DOHH2 (cell line): ENCODE measurements at regions not wholly inside any gene's neighbourhood (a gene's known extent, or its start where the extent isn't known, plus 50 kb on each side); places are given as distances from the start of the nearest gene placed in this dataset.
"Not testable (repeated sequence)": the region's sequence is repeated elsewhere in the genome, so short reads cannot be mapped to it uniquely, and the experiment has no call there.

Experiments used
- H3F3A ChIP-seq: fragments of 200-600 bp; sonication (generic), shearing (Covaris generic); 2 replicates; pipeline ENCODE4 v1.6.0; 2016; ENCODE audit warnings: antibody characterized with exemption, mild to moderate bottlenecking; ENCODE audit not compliant: control insufficient read depth, insufficient read depth
- H3K27ac ChIP-seq: fragments of 200-600 bp; sonication (generic); 2 replicates; pipeline ENCODE4 v1.5.1; 2014; ENCODE audit warnings: low read depth, mild to moderate bottlenecking, low read length, moderate library complexity
- H3K27me3 ChIP-seq: fragments of 200-600 bp; sonication (generic); 2 replicates; pipeline ENCODE4 v1.6.1; 2014; ENCODE audit warnings: mild to moderate bottlenecking, low read length, mixed read lengths; ENCODE audit not compliant: control insufficient read depth
- H3K36me3 ChIP-seq: fragments of 200-600 bp; sonication (generic); 2 replicates; pipeline ENCODE4 v1.6.1; 2014; ENCODE audit warnings: mild to moderate bottlenecking, low read length, moderate library complexity, mixed read lengths; ENCODE audit not compliant: control insufficient read depth
- H3K4me1 ChIP-seq: fragments of 200-600 bp; sonication (generic); 2 replicates; pipeline ENCODE4 v1.6.1; 2014; ENCODE audit warnings: mild to moderate bottlenecking, low read length, mixed read lengths; ENCODE audit not compliant: control insufficient read depth
- H3K4me2 ChIP-seq: fragments of 200-600 bp; sonication (generic); 2 replicates; pipeline ENCODE4 v1.6.0; 2014; ENCODE audit warnings: mild to moderate bottlenecking, low read length, moderate library complexity
- H3K4me3 ChIP-seq: fragments of 200-600 bp; sonication (generic); 2 replicates; pipeline ENCODE4 v1.5.1; 2014; ENCODE audit warnings: mild to moderate bottlenecking, low read length, mixed read lengths
- H3K79me2 ChIP-seq: fragments of 200-600 bp; sonication (generic); 2 replicates; pipeline ENCODE4 v1.6.1; 2014; ENCODE audit warnings: mild to moderate bottlenecking, low read length, mixed read lengths; ENCODE audit not compliant: control insufficient read depth
- H3K9me2 ChIP-seq: fragments of 200-600 bp; sonication (generic); replicated peaks from 2 replicates; pipeline ENCODE4 v1.6.1; 2014; ENCODE audit warnings: mild to moderate bottlenecking, low read length, mixed read lengths; ENCODE audit not compliant: control insufficient read depth
- H3K9me3 ChIP-seq: fragments of 200-600 bp; sonication (generic); 2 replicates; pipeline ENCODE4 v1.6.1; 2014; ENCODE audit warnings: antibody characterized with exemption, low read length, mixed read lengths; ENCODE audit not compliant: control insufficient read depth, insufficient read depth
- H4K20me1 ChIP-seq: fragments of 200-600 bp; sonication (generic); 2 replicates; pipeline ENCODE4 v1.6.0; 2014; ENCODE audit warnings: low read depth, mild to moderate bottlenecking, antibody characterized with exemption, low read length, moderate library complexity; ENCODE audit not compliant: control insufficient read depth, insufficient read depth
- EZH2phosphoT487 ChIP-seq: fragments of 200-600 bp; sonication (generic); IDR thresholded peaks from 2 replicates; pipeline ENCODE4 v1.6.1; 2017; ENCODE audit warnings: borderline replicate concordance, mild to moderate bottlenecking, antibody characterized with exemption, low read length, moderate library complexity, mixed read lengths
- TF ChIP-seq, protein P1 (sequence below): fragments of 200-600 bp; sonication (generic); IDR thresholded peaks from one replicate; pipeline ENCODE4 v1.5.1; 2014; ENCODE audit warnings: antibody characterized with exemption, mild to moderate bottlenecking, low read depth, low read length; ENCODE audit not compliant: poor library complexity, severe bottlenecking

DNA sequence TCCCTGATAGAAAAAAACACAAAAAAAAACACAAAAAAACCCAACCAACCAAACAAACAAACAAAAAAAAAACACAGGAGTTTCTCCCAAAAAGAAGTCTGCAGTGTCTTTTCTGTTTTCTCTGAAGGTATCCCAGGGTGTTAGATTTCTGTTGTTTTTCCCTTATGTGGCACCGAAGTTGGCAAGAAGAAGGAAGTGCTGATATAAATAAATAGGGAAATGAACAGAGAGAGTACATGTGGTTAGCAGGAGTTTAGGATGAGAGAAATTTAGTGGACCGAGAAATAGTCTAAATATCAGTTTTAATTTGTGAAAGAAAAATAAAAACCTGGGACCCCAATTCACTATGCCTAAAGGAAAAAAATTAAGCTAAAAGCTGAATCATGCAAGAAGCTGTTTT is 287.0 kb upstream of the SGCG start:
- TF ChIP-seq, protein P1, sequence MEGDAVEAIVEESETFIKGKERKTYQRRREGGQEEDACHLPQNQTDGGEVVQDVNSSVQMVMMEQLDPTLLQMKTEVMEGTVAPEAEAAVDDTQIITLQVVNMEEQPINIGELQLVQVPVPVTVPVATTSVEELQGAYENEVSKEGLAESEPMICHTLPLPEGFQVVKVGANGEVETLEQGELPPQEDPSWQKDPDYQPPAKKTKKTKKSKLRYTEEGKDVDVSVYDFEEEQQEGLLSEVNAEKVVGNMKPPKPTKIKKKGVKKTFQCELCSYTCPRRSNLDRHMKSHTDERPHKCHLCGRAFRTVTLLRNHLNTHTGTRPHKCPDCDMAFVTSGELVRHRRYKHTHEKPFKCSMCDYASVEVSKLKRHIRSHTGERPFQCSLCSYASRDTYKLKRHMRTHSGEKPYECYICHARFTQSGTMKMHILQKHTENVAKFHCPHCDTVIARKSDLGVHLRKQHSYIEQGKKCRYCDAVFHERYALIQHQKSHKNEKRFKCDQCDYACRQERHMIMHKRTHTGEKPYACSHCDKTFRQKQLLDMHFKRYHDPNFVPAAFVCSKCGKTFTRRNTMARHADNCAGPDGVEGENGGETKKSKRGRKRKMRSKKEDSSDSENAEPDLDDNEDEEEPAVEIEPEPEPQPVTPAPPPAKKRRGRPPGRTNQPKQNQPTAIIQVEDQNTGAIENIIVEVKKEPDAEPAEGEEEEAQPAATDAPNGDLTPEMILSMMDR = no peak
- TF ChIP-seq EZH2phosphoT487 = no peak
- Histone ChIP-seq H3K36me3 (no peaks in the 10 kb centered on the region), H3F3A (no peaks in the 10 kb centered on the region), H3K27ac (no peak overlapping the region), H3K9me2 (no peaks in the 10 kb centered on the region), H3K9me3 (peaks cover 8% of the 10 kb centered on the region; the same call in 1 of the 2 replicates), H3K79me2 (no peaks in the 10 kb centered on the region), H3K4me1 (peaks cover 12% of the 10 kb centered on the region), H3K4me3 (peak overlapping the region; percentile 35; the same call in 1 of the 2 replicates), H3K4me2 (peak overlapping the region; percentile 47), H4K20me1 (no peaks in the 10 kb centered on the region), H3K27me3 (no peaks in the 10 kb centered on the region)

DNA sequence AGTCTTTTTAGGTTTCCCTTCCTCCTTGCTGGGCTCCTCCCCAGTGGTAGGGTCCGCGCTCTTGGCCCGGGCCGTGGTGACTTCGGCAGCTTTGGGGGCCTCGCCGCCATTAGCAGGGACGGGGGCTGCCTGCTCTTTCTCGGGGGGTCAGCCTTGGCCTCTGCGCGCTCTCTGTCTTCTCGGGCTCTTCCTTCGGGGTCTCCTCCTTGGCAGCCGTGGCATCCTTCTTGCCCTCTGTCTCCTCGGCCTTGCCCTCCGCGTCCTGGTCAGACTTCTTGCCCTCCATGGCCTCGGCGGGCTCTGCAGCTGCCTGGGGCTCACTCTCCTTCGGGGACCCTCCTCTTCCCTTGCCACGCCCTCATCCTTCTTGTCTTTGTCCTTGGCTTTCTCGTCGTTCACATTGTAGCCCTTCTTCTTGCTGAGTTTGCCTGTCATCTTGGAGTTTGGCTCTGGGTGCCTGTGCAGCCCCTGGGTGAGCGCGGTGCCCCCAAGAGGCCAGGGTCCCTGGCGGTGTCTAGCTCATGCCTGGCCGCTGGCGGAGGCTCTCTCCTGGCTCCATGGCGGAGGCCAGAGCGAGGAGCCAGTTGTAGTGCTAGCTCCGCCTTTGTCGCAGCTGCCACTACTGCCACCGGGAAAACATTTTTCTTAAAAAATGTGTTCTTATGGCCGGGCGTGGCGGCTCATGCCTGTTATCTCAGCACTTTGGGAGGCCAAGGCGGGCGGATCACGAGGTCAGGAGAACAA is 283.0 kb upstream of the SGCG start:
- H3K4me3 ChIP-seq = no peak overlapping the region
- TF ChIP-seq, protein P1 = no peak
- TF ChIP-seq EZH2phosphoT487 = no peak

DNA sequence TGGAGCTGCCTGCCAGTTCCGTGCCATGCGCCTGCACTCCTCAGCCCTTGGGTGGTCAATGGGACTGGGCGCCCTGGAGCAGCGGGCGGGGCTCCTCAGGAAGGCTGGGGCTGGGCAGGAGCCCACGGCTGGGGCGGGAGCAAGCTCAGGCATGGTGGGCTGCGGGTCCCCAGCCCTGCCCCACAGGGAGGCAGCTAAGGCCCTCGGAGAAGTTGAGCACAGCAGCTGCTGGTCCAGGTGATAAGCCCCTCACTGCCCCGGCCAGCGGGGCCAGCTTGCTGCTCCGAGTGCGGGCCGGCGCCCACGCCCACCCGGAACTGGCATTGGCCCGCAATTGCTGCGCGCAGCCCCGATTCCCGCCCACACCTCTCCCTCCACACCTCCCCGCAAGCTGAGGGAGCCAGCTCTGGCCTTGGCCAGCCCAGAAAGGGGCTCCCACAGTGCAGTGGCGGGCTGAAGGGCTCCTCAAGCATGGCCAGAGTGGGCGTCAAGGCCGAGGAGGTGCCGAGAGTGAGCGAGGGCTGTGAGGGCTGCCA is 280.3 kb upstream of the SGCG start:
- H3K9me3 ChIP-seq, H3K4me1 ChIP-seq, H3K9me2 ChIP-seq, H3K4me3 ChIP-seq, H3K27me3 ChIP-seq, H3F3A ChIP-seq, H3K27ac ChIP-seq, H3K36me3 ChIP-seq, H3K79me2 ChIP-seq, H3K4me2 ChIP-seq, H4K20me1 ChIP-seq: not testable (repeated sequence)

More for the DNA sequence above, 283.0 kb upstream of the SGCG start:
- Histone ChIP-seq H3K36me3 (no peaks in the 10 kb centered on the region), H3K4me2 (no peak overlapping the region), H3K9me2 (no peaks in the 10 kb centered on the region), H3K4me1 (peaks cover 12% of the 10 kb centered on the region), H3K9me3 (peaks cover 8% of the 10 kb centered on the region; the same call in 1 of the 2 replicates), H3F3A (no peaks in the 10 kb centered on the region), H3K27me3 (no peaks in the 10 kb centered on the region), H3K27ac (no peak overlapping the region), H3K79me2 (no peaks in the 10 kb centered on the region), H4K20me1 (no peaks in the 10 kb centered on the region)

DNA sequence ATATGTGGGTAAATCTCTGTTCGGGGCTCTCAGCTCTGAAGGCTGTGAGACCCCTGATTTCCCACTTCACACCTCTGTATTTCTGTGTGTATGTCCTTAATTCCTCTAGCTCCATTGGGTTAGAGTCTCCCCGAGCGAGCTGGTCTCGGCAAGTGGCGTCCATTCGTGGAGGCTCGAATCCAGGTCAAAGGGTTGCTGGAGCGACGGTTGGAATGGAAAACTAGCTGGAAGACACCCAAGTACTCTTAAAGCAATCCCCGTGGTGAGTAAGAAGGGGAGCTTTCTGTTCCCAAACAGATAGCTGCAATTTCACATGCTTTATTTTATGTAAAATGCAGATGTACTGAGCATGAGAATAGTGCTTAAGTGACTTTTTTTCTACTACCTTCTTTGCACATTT is 277.5 kb upstream of the SGCG start:
- Histone ChIP-seq H3K9me3 (no peaks in the 10 kb centered on the region; the same call in 1 of the 2 replicates), H3K79me2 (no peaks in the 10 kb centered on the region)

More for the DNA sequence above, 277.5 kb upstream of the SGCG start:
- H3K36me3 ChIP-seq = no peaks in the 10 kb centered on the region
- no peaks in the 10 kb centered on the region for H3K4me1 ChIP-seq
- TF ChIP-seq, protein P1 = no peak
- TF ChIP-seq EZH2phosphoT487 = no peak
- no peaks in the 10 kb centered on the region for H3F3A ChIP-seq
- H3K27me3 ChIP-seq = no peaks in the 10 kb centered on the region
- no peak overlapping the region for H3K27ac ChIP-seq
- no peak overlapping the region for H3K4me2 ChIP-seq
- no peak overlapping the region for H3K4me3 ChIP-seq
- no peaks in the 10 kb centered on the region for H3K9me2 ChIP-seq
- no peaks in the 10 kb centered on the region for H4K20me1 ChIP-seq
